Spleen (tissue), 11 donors: ENCODE measurements at regions not wholly inside any gene's neighbourhood (a gene's known extent, or its start where the extent isn't known, plus 50 kb on each side); places are given as distances from the start of the nearest gene placed in this dataset.

Experiments used
- DNase-seq: peaks from one replicate; pipeline ENCODE4 v3.0.0-alpha.2; 2020
- H3K27ac ChIP-seq, 8 donors: fragments of 200-600 bp; sonication (generic) in 7 of 8; 1 replicate in 4 of 8; 2 replicates in 4 of 8; pipeline versions ENCODE4 v1.5.0 to v1.8.0; 2016 to 2021; ENCODE audit warnings: inconsistent platforms in 4 of 8, mild to moderate bottlenecking in 4 of 8, moderate library complexity in 1 of 8
- H3K27me3 ChIP-seq, 7 donors: fragments of 200-600 bp; sonication (generic) in 6 of 7; replicated peaks in 1 of 7; 1 replicate in 4 of 7; 2 replicates in 3 of 7; pipeline versions ENCODE4 v1.5.0 to v1.8.0; 2016 to 2021; ENCODE audit warnings: inconsistent platforms in 3 of 7, mild to moderate bottlenecking in 1 of 7
- H3K36me3 ChIP-seq, 6 donors: fragments of 200-600 bp; sonication (generic) in 5 of 6; 1 replicate in 4 of 6; 2 replicates in 2 of 6; pipeline versions ENCODE4 v1.5.0 to v1.8.0; 2016 to 2021; ENCODE audit warnings: inconsistent platforms in 2 of 6
- H3K4me1 ChIP-seq, 6 donors: fragments of 200-600 bp; sonication (generic) in 5 of 6; 1 replicate in 3 of 6; 2 replicates in 3 of 6; pipeline versions ENCODE4 v1.5.0 to v1.8.0; 2016 to 2021; ENCODE audit warnings: inconsistent platforms in 3 of 6
- H3K4me3 ChIP-seq, 8 donors: fragments of 200-600 bp; sonication (generic) in 7 of 8; 1 replicate in 4 of 8; 2 replicates in 4 of 8; pipeline versions ENCODE4 v1.5.0 to v1.8.0; 2016 to 2021; ENCODE audit warnings: inconsistent platforms in 4 of 8, mild to moderate bottlenecking in 4 of 8, moderate library complexity in 2 of 8
- H3K9me3 ChIP-seq, 8 donors: fragments of 200-600 bp; sonication (generic) in 7 of 8; 1 replicate in 4 of 8; 2 replicates in 4 of 8; pipeline versions ENCODE4 v1.5.0 to v1.8.0; 2016 to 2021; ENCODE audit warnings: inconsistent platforms in 4 of 8
- CTCF ChIP-seq, 11 experiments: fragments of 200-600 bp in 7 of 11; fragments of 450-650 bp in 4 of 11; sonication (generic) in 4 of 11; IDR thresholded peaks in 8 of 11; conservative IDR thresholded peaks in 3 of 11; 1 replicate in 7 of 11; 2 replicates in 4 of 11; pipeline versions ENCODE4 v1.4.0 to v1.8.0; 2016 to 2021; ENCODE audit warnings: antibody characterized with exemption in 11 of 11, inconsistent platforms in 4 of 11, mild to moderate bottlenecking in 1 of 11
- POLR2A ChIP-seq, 3 donors: fragments of 450-650 bp; IDR thresholded peaks; one replicate each; pipeline ENCODE4 v1.5.1; 2017; ENCODE audit warnings: antibody characterized with exemption in 3 of 3, mild to moderate bottlenecking in 1 of 3
- POLR2AphosphoS5 ChIP-seq, 3 donors: sonication (generic); formaldehyde crosslinking; IDR thresholded peaks; one replicate each; pipeline ENCODE4 v1.5.1; 2017; ENCODE audit warnings: antibody characterized with exemption in 3 of 3
- WGBS, 5 donors: extraction: QIAGEN DNeasy Blood & Tissue Kit in 3 of 5; methylation state at CpG; one replicate each; pipeline versions ENCODE4 v1.1.5 to v1.1.7; 2013 to 2018; 5-methylcytosine and 5-hydroxymethylcytosine counted together
- intact Hi-C: fragments of 100-400 bp; cut with DNase I; formaldehyde crosslinking; loops from one replicate; pipeline ENCODE4 v1.15.0; 2023; ENCODE audit warnings: low total_unique reads
- donor health status: healthy with polysubstance abuse.
- donor health status: DM: no; HTN: no; CAD: no; lungs with moderate emphysema.
- donor health status: DM: no; HTN: no; CAD: no.
- donor health status: Bipolar disorder and iron deficiency.
- donor health status: healthy.
- donor health status: DM: no; HTN: no; CAD: no.
- donor health status: DM: yes; HTN: yes; CAD: no.

GRCh38 chr1:82932207-82932606, 1066.7 kb downstream of the TTLL7 start:
- H3K4me3 ChIP-seq, result no peak overlapping the region
- no peaks in the 10 kb centered on the region for H3K4me1 ChIP-seq
- H3K36me3 ChIP-seq, result no peaks in the 10 kb centered on the region
- no peak for TF ChIP-seq CTCF (IDR thresholded peaks at IDR 0.05 in 8 of 11, conservative IDR thresholded peaks at IDR 0.05 in 3 of 11)
- no peak for TF ChIP-seq POLR2A (IDR thresholded peaks at IDR 0.05)
- TF ChIP-seq POLR2AphosphoS5 (IDR thresholded peaks at IDR 0.05), result no peak
- peaks cover 0 to 12% (median under 1%) of the 10 kb centered on the region in 8 donors for H3K9me3 ChIP-seq
- 88 to 97% (median 94%) methylated on average over 2 of the region's 2 CpGs for WGBS, 5 donors
- no peaks in the 10 kb centered on the region for H3K27me3 ChIP-seq
- no peak for DNase-seq
- intact Hi-C loops, result no loop called here
- H3K27ac ChIP-seq, result no peak overlapping the region

- TF ChIP-seq POLR2A (IDR thresholded peaks at IDR 0.05), result no peak
- TF ChIP-seq POLR2AphosphoS5 (IDR thresholded peaks at IDR 0.05), result no peak
- TF ChIP-seq CTCF (IDR thresholded peaks at IDR 0.05 in 8 of 11, conservative IDR thresholded peaks at IDR 0.05 in 3 of 11), result no peak
- Histone ChIP-seq H3K27me3 (no peaks in the 10 kb centered on the region), H3K9me3 (peaks cover 0 to 1% (median 0%) of the 10 kb centered on the region in 8 donors), H3K4me1 (no peaks in the 10 kb centered on the region), H3K4me3 (no peak overlapping the region), H3K36me3 (no peaks in the 10 kb centered on the region), H3K27ac (no peak overlapping the region)
- intact Hi-C loops, result no loop called here
- no peak for DNase-seq
Measured at GRCh38 chr1:82931006-82931405, 1067.9 kb downstream of the TTLL7 start.

- DNase-seq, result no peak
- intact Hi-C loops, result no loop called here
- Histone ChIP-seq H3K9me3 (no peaks in the 10 kb centered on the region), H3K4me1 (no peaks in the 10 kb centered on the region), H3K27me3 (no peaks in the 10 kb centered on the region), H3K4me3 (no peak overlapping the region), H3K27ac (no peak overlapping the region), H3K36me3 (no peaks in the 10 kb centered on the region)
- 52 to 90% (median 78%) methylated on average over 1 of the region's 1 CpG for WGBS, 5 donors
- no peak for TF ChIP-seq POLR2A (IDR thresholded peaks at IDR 0.05)
- no peak for TF ChIP-seq CTCF (IDR thresholded peaks at IDR 0.05 in 8 of 11, conservative IDR thresholded peaks at IDR 0.05 in 3 of 11)
- TF ChIP-seq POLR2AphosphoS5 (IDR thresholded peaks at IDR 0.05), result no peak
Measured at GRCh38 chr1:82927753-82928152, 1071.2 kb downstream of the TTLL7 start.

- Histone ChIP-seq H3K27me3 (no peaks in the 10 kb centered on the region), H3K27ac (no peak overlapping the region), H3K4me3 (no peak overlapping the region), H3K9me3 (no peaks in the 10 kb centered on the region), H3K36me3 (no peaks in the 10 kb centered on the region), H3K4me1 (peaks cover 0 to 10% (median 1%) of the 10 kb centered on the region in 6 donors)
- no peak for DNase-seq
- no peak for TF ChIP-seq CTCF (IDR thresholded peaks at IDR 0.05 in 8 of 11, conservative IDR thresholded peaks at IDR 0.05 in 3 of 11)
- no peak for TF ChIP-seq POLR2A (IDR thresholded peaks at IDR 0.05)
- TF ChIP-seq POLR2AphosphoS5 (IDR thresholded peaks at IDR 0.05), result no peak
- 91 to 96% (median 95%) methylated on average over 2 of the region's 2 CpGs for WGBS, 5 donors
- intact Hi-C loops, result no loop called here
Measured at GRCh38 chr1:82924666-82925065, 1074.3 kb downstream of the TTLL7 start.
